AG09319 (cell line): ENCODE measurements at regions not wholly inside any gene's neighbourhood (a gene's known extent, or its start where the extent isn't known, plus 50 kb on each side); places are given as distances from the start of the nearest gene placed in this dataset.
A peak's percentile ranks its signal among the peaks of the same experiment; 100 is the strongest.

Experiments
- DNase-seq: peaks from one replicate; pipeline ENCODE4 v3.0.0-alpha.2; 2010; ENCODE audit warnings: low read depth; ENCODE audit errors: extremely low read depth
- TF ChIP-seq, protein P1 (sequence below): IDR thresholded peaks from 2 replicates; pipeline ENCODE4 v1.5.1; 2011; ENCODE audit warnings: low read depth, mild to moderate bottlenecking, inconsistent platforms, low read length, moderate library complexity

DNA sequence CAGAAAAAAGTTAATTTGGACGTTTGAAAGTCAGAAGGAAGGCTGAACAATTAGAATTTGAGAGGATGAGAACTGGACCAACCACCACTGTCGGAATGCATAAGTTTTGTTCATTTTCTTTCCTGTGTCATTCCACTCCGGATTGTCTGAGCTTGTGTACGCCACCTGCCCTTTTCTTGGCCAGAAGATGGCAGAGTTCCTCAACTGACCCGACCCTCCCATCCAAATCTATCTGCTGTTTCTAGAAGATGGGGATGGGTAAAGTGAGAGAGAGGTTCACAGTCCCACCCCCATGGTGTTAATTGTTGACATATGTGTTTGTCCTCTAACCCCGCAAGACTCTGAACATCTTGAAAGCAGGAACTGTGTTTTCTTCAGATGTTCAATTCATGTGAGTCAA is 388.0 kb downstream of the VRK1 start:
- no peak for DNase-seq
- TF ChIP-seq, protein P1, sequence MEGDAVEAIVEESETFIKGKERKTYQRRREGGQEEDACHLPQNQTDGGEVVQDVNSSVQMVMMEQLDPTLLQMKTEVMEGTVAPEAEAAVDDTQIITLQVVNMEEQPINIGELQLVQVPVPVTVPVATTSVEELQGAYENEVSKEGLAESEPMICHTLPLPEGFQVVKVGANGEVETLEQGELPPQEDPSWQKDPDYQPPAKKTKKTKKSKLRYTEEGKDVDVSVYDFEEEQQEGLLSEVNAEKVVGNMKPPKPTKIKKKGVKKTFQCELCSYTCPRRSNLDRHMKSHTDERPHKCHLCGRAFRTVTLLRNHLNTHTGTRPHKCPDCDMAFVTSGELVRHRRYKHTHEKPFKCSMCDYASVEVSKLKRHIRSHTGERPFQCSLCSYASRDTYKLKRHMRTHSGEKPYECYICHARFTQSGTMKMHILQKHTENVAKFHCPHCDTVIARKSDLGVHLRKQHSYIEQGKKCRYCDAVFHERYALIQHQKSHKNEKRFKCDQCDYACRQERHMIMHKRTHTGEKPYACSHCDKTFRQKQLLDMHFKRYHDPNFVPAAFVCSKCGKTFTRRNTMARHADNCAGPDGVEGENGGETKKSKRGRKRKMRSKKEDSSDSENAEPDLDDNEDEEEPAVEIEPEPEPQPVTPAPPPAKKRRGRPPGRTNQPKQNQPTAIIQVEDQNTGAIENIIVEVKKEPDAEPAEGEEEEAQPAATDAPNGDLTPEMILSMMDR: peak; percentile 4

DNA sequence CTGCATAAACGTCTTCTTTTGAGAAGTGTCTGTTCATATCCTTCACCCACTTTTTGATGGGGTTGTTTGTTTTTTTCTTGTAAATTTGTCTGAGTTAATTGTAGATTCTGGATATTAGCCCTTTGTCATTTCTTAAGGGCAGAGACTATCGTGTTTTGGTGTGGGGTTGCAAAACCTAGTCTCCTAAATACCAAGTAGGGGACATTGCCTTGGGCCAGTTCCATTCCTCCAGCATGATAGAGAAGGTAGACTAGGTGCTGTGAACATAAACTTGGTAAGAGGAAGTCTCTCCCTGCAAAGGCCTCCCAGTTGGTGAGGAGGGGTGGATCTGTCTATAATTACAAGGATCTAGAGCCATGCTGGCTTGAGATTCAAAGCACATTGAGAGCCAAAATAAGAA is 390.7 kb downstream of the VRK1 start:
- TF ChIP-seq, protein P1: no peak
- DNase-seq: no peak

DNA sequence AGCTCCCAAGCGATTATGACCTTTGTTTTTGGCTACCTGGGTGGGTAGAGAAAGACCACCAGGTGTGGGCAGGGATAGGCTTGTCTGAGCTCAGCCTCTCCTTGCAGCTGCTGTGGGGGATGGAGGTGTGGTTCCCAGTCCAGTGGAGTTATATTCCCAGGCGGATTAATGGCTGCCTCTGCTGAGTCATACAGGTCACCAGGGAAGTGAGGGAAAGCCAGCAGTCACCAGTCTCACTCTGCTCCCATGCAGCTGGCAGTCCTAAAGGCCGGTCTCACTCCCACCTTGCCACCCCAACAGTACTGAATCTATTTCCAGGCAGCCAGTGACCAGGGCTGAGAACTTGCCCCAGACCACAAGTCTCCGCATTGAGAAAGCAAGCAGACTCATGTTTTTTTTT is 399.2 kb downstream of the VRK1 start:
- TF ChIP-seq, protein P1: no peak
- DNase-seq: no peak

DNA sequence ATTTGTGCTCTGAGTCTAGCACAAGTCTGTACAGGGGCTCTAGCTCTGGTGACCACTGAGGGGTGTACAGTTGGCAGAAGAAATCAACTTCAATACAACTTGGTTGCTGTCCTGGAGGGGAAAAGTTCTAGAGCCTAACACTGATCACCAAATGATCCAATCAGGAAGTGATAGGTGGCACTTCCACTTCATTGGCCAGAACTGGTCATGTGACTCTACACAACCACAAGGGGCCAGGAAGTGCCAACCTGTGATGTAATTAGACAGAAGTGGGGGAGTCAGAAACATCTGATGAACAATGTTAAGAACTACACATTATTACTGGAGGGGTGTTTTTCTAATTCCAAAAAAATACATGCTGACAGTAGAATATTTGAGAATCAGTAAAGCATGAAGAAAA is 401.6 kb downstream of the VRK1 start:
- DNase-seq: no peak
- TF ChIP-seq, protein P1: no peak

DNA sequence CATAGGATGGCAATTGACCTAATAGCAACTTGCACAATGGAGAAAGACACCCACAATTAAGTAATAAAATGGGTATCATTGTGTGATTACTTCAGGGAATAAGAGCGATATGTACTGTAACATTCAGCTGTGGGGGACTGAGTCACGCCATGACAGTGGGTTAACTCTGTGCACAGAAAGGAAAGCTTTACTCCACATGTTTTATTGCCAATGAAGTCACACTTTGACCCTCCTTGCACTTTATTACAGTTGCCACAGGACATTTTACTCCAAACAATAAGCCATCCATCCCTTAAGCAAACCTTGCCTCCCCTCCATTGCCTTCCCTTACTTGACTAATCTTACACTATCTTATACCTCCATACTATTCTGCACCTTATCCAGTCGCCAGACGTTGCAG is 403.1 kb downstream of the VRK1 start:
- DNase-seq: no peak
- TF ChIP-seq, protein P1: no peak

DNA sequence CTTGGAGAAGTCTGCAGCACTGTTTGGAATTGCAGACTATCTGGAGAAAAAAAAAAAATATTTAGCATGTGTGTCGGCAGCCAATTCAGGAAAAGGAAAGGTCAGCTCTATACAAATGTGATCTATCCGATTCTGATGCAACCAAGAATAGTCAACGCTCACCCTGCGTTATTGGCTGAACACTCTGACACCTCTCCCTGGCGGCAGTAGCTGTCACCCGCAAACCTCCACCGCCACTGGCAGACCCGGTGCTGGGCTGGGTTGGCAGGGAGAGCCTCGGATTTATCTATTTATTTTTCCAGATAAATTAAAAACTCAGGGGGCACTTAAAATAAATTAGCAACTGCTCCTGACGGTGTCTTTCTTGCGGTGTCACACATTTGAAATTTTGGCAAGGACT is 409.7 kb downstream of the VRK1 start:
- TF ChIP-seq, protein P1: no peak

DNA sequence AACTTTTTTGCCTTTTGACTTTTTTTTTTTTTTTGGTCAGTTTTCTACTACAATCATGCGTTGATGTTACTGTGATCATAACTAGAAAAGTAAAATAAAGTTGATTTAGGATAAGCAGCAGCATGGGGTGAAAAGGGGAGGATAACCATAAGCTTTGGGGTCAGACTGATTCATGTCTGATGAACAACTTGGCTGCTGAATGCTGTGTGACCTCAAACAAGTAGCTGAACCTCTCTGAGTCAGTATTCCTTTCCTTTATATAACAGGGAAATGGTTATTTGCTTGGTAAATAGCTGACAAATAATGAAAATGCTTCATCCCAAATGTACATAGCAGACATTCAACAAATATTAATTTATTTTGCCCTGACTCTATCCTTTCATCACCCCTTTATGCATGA is 413.0 kb downstream of the VRK1 start:
- TF ChIP-seq, protein P1: no peak
- no peak for DNase-seq

More for the DNA sequence above, 409.7 kb downstream of the VRK1 start:
- no peak for DNase-seq
